Tibial nerve (tissue), 4 donors: ENCODE measurements at regions not wholly inside any gene's neighbourhood (a gene's known extent, or its start where the extent isn't known, plus 50 kb on each side); places are given as distances from the start of the nearest gene placed in this dataset.

ENCODE experiments used
- CTCF ChIP-seq, 5 experiments: fragments of 200-600 bp in 3 of 5; fragments of 450-650 bp in 2 of 5; sonication (generic) in 3 of 5; IDR thresholded peaks; one replicate each; pipeline ENCODE4 v1.5.1; 2016 to 2019; ENCODE audit warnings: antibody characterized with exemption in 5 of 5, mild to moderate bottlenecking in 3 of 5, moderate library complexity in 2 of 5
- EP300 ChIP-seq, 2 donors: sonication (generic); formaldehyde crosslinking; IDR thresholded peaks; one replicate each; pipeline ENCODE4 v1.6.1; 2017; ENCODE audit warnings: antibody characterized with exemption in 2 of 2, mild to moderate bottlenecking in 1 of 2

- TF ChIP-seq CTCF (IDR thresholded peaks at IDR 0.05) (no peak), EP300 (IDR thresholded peaks at IDR 0.05) (peak in 1 of 2 donors; percentile 16)
Measured at GRCh38 chr6:134853111-134854055, 96.5 kb downstream of the ALDH8A1 start.
